Keratinocyte (primary cell): ENCODE measurements at regions not wholly inside any gene's neighbourhood (a gene's known extent, or its start where the extent isn't known, plus 50 kb on each side); places are given as distances from the start of the nearest gene placed in this dataset.
"Not testable (repeated sequence)": the region's sequence is repeated elsewhere in the genome, so short reads cannot be mapped to it uniquely, and the experiment has no call there.

Experiments used
- DNase-seq: peaks from one replicate; pipeline ENCODE4 v3.0.0-alpha.2; 2011; ENCODE audit warnings: low read depth, missing footprints, low spot score
- FAIRE-seq: peaks from 2 replicates; lab custom pipeline; 2011; peaks lifted over from hg19 to GRCh38; lab: Jason Lieb, UNC
- H2AFZ ChIP-seq: 2 replicates; pipeline ENCODE4 v1.6.0; 2012; ENCODE audit warnings: low read length, control low read depth, inconsistent platforms; ENCODE audit not compliant: control insufficient read depth
- H3K27ac ChIP-seq: 2 replicates; pipeline ENCODE4 v1.5.1; 2011; ENCODE audit warnings: low read length; ENCODE audit not compliant: control insufficient read depth, insufficient read depth
- H3K27me3 ChIP-seq: 3 replicates; pipeline ENCODE4 v1.6.0; 2011; ENCODE audit warnings: low read length; ENCODE audit not compliant: control insufficient read depth, insufficient read depth; ENCODE audit errors: extremely low read depth
- H3K36me3 ChIP-seq, 2 experiments: 2 replicates in 1 of 2; 3 replicates in 1 of 2; pipeline ENCODE4 v1.5.1; 2011; ENCODE audit warnings: low read length in 2 of 2, mild to moderate bottlenecking in 1 of 2; ENCODE audit not compliant: control insufficient read depth in 2 of 2, insufficient read depth in 2 of 2; ENCODE audit errors: extremely low read depth in 1 of 2
- H3K4me1 ChIP-seq: 3 replicates; pipeline ENCODE4 v1.5.1; 2011; ENCODE audit warnings: low read length; ENCODE audit not compliant: control insufficient read depth, insufficient read depth; ENCODE audit errors: extremely low read depth
- H3K4me2 ChIP-seq: 3 replicates; pipeline ENCODE4 v1.6.0; 2011; ENCODE audit warnings: low read depth, low read length; ENCODE audit not compliant: control insufficient read depth, insufficient read depth; ENCODE audit errors: extremely low read depth
- H3K4me3 ChIP-seq, 3 experiments: fragments of 200-600 bp in 1 of 3; sonication (generic) in 1 of 3; 2 replicates in 2 of 3; 3 replicates in 1 of 3; pipeline ENCODE4 v1.5.1; 2011 to 2016; ENCODE audit warnings: low read length in 3 of 3, mild to moderate bottlenecking in 3 of 3, control low read depth in 2 of 3, inconsistent platforms in 1 of 3, low read depth in 1 of 3, mixed read lengths in 1 of 3, mixed run types in 1 of 3, moderate library complexity in 1 of 3; ENCODE audit not compliant: control insufficient read depth in 2 of 3, insufficient read depth in 2 of 3; ENCODE audit errors: extremely low read depth in 1 of 3
- H3K79me2 ChIP-seq: 2 replicates; pipeline ENCODE4 v1.6.0; 2012; ENCODE audit warnings: low read length; ENCODE audit not compliant: control insufficient read depth, insufficient read depth
- H3K9ac ChIP-seq: 3 replicates; pipeline ENCODE4 v1.6.0; 2011; ENCODE audit warnings: low read length; ENCODE audit not compliant: control insufficient read depth, insufficient read depth; ENCODE audit errors: extremely low read depth
- H3K9me1 ChIP-seq: 3 replicates; pipeline ENCODE4 v1.6.0; 2011; ENCODE audit warnings: low read length; ENCODE audit not compliant: control insufficient read depth, insufficient read depth; ENCODE audit errors: extremely low read depth
- H3K9me3 ChIP-seq: 2 replicates; pipeline ENCODE4 v1.5.1; 2012; ENCODE audit warnings: low read depth, low read length; ENCODE audit not compliant: control insufficient read depth
- H4K20me1 ChIP-seq: 3 replicates; pipeline ENCODE4 v1.6.0; 2011; ENCODE audit warnings: low read length; ENCODE audit not compliant: control insufficient read depth, insufficient read depth; ENCODE audit errors: extremely low read depth
- dilution Hi-C: fragments of 300-500 bp; cut with MboI; formaldehyde crosslinking; loops from one replicate; pipeline ENCODE4 v1.7.0; 2020; ENCODE audit warnings: low sequenced_read_pairs; ENCODE audit not compliant: extremely low pct_ligation_motif_present

GRCh38 chr9:66244763-66245162 lies 507.8 kb downstream of the FOXD4L4 start:
- H3K79me2 ChIP-seq, H3K9me3 ChIP-seq, DNase-seq, dilution Hi-C loops, H4K20me1 ChIP-seq, H3K36me3 ChIP-seq, H3K27ac ChIP-seq, H3K27me3 ChIP-seq, H3K9me1 ChIP-seq, H3K9ac ChIP-seq, FAIRE-seq, H3K4me3 ChIP-seq, H2AFZ ChIP-seq, H3K4me1 ChIP-seq, H3K4me2 ChIP-seq: not testable (repeated sequence)

GRCh38 chr9:66245481-66245880 lies 508.5 kb downstream of the FOXD4L4 start:
- H3K9ac ChIP-seq, H4K20me1 ChIP-seq, H3K27ac ChIP-seq, H3K9me1 ChIP-seq, H3K36me3 ChIP-seq, H3K4me3 ChIP-seq, FAIRE-seq, H3K9me3 ChIP-seq, dilution Hi-C loops, H3K27me3 ChIP-seq, H3K4me1 ChIP-seq, H3K79me2 ChIP-seq, H2AFZ ChIP-seq, H3K4me2 ChIP-seq, DNase-seq: not testable (repeated sequence)

- dilution Hi-C loops, H3K4me1 ChIP-seq, H3K9me1 ChIP-seq, H3K79me2 ChIP-seq, H3K36me3 ChIP-seq, H3K4me2 ChIP-seq, H3K27ac ChIP-seq, DNase-seq, H3K9me3 ChIP-seq, FAIRE-seq, H3K27me3 ChIP-seq, H2AFZ ChIP-seq, H4K20me1 ChIP-seq, H3K9ac ChIP-seq, H3K4me3 ChIP-seq: not testable (repeated sequence)
Observed at GRCh38 chr9:66257581-66257980, 520.6 kb downstream of the FOXD4L4 start.

GRCh38 chr9:66261576-66261975 lies 524.6 kb downstream of the FOXD4L4 start:
- H2AFZ ChIP-seq, dilution Hi-C loops, H3K36me3 ChIP-seq, H3K79me2 ChIP-seq, FAIRE-seq, H3K9ac ChIP-seq, H3K4me2 ChIP-seq, H3K4me3 ChIP-seq, H4K20me1 ChIP-seq, H3K9me3 ChIP-seq, DNase-seq, H3K4me1 ChIP-seq, H3K27me3 ChIP-seq, H3K9me1 ChIP-seq, H3K27ac ChIP-seq: not testable (repeated sequence)

GRCh38 chr9:66263621-66264020 lies 526.7 kb downstream of the FOXD4L4 start:
- H3K4me3 ChIP-seq, H3K9me3 ChIP-seq, H3K4me2 ChIP-seq, FAIRE-seq, H3K79me2 ChIP-seq, H3K9ac ChIP-seq, DNase-seq, H3K27ac ChIP-seq, H4K20me1 ChIP-seq, H3K4me1 ChIP-seq, dilution Hi-C loops, H3K9me1 ChIP-seq, H2AFZ ChIP-seq, H3K36me3 ChIP-seq, H3K27me3 ChIP-seq: not testable (repeated sequence)
